ENCODE measurements at regions not wholly inside any gene's neighbourhood (a gene's known extent, or its start where the extent isn't known, plus 50 kb on each side); places are given as distances from the start of the nearest gene placed in this dataset.
"Not testable (repeated sequence)": the region's sequence is repeated elsewhere in the genome, so short reads cannot be mapped to it uniquely, and the experiment has no call there.

DNA sequence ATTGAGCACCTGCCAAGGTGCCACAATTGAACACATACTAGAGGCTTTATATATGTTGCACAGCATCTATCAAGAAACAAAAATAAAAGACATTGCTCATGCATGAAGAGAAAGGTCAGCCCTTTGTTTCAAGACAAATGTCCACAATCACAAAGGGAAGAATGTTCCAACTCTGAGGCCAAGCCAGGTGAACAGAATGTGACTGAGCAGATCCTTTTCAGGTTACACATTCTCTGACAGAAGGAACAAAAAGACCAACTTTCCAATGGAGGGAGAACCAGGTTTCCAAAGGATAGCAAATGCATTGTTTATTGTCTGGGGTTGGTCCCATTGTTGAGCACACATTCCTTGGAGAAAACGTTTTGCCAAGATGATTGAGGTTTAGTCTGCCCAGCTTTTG, 50.2 kb upstream of the FAM174B start:
- no peak for DNase-seq

DNA sequence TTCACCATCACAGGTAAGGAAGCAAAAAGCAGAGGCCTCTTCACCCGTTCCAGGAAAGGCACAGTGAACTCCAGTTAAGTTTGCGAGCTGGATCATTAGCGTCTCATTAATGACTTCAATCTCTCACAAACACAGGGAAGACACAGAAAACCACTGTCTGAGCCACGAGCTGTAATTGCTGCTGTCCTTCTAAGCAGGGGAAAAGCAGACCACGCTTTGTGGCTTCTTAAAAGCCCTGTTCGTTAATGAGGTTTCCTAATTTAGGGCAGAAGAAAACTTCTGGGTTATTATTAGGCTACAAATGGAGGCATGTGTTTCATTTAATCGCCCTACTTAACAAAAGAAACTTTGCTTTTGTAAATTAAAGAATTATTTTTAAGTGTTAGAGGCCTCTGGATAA, 50.6 kb upstream of the FAM174B start:
- DNase-seq, result no peak

DNA sequence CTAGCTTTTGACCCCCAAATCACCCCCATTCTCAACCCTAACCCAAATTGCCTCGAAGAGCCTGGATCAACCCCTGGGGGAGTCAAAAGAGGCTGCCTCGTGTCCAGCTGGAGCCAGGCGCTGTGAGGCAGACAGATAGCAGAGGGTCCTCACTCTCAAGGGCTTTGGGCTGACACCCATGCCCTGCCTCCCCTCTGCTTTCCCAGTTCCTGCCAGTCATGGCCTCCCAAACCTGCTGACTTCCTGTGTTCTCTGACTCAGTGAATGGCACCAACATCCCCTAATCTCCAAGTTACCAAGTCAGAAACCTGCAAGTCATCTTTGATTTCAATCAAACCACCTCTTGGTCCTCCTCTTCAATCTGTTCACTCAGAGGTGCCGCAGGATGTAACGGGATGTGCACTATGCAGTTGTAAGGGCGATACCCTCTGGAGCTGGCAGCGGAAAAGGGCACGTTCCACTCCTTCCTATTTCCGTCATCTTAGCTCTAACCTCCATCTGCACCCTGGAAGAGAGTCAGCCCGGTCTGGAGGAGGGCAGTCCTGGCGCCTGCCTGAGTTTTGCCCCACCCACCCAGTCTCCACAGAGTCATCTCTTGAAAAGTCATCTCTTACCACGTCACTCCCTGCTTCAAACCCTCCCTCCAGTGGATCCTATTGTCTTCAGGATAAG, 52.4 kb upstream of the FAM174B start:
- no peak for DNase-seq

DNA sequence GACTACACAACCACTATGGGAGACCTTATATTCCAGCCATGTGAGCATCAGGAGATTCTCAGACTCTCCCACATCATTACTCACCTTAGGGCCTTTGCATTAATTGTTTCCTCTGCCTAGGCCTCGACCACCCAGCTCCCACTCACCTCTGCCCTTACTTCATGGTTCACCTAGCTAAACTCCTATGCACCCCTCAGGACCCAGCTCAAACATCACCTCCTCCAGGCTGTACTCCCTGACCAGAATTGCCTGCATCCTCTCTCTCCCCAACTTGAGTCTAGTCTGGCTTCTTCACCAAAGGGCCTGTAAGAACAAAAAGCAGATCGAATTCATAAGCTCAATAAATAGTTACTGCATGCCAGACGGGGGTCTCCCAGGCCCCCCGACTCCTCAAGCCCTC, 53.1 kb upstream of the FAM174B start:
- DNase-seq, result no peak

DNA sequence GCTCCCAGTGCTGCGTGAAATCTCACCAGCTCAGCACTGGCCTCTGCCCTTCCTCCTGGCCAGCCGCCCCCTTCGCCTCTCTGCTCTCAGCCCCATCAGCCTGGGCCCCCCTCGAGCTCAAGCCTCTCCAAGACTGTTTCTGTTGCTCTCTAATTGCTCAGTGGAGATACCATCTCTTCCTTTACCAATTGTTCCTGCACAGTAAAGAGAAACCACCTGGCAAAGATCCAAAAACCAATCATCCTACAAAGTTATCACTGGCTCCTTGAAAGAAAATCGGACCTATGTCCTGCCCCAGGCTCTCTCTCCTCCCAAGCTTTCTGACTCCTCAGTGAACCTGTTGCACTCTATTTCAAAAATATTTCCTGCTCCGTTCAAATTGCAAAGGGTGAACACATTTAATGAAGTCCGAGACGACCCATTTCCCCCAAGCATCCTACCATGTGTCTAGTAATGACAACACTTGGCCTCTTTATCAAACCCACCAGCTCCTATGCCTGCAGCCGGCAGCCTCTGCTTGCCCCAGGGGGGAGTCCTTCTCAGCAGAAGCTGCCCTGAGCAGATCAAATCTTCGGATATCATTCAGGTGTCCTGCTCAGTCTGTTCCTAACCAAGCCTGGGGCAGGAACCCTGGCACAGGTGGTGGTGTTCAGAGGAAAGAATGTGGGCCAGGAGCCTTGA, 53.7 kb upstream of the FAM174B start:
- DNase-seq, result no peak

DNA sequence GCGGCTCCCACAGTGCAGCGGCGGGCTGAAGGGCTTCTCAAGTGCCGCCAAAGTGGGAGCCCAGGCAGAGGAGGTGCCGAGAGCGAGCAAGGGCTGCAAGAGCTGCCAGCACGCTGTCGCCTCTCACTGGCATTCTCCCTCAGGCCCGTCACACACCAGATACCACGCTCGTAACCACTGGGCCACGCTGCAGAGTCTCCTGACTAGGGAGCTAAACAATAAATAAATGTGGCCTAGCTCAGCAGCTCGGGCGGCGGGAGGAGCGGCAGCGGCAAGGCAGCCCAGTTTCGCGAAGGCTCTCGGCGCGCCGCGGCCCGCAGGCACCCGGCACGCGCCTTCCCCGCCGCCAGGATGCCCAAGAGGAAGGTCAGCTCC, 55.9 kb upstream of the FAM174B start:
- DNase-seq, result no peak

DNA sequence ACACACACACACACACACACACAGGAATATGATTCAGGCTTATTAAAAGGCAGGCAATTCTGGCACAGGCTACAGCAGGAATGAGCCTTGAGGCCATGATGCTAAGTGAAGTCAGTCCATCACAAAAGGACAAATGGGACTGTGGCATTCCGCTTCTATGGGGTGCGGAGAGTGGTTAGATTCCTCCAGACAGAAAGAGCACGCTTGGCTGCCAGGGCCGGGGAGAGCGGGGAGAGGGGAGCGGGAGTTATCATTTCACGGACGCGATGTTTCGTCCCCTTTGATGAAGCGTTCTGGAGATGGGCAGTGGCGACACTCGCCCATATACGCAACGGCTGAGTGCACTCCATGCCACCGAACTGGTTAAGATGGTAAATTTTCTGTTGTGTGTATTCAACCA, 58.5 kb upstream of the FAM174B start:
- DNase-seq, result no peak

DNA sequence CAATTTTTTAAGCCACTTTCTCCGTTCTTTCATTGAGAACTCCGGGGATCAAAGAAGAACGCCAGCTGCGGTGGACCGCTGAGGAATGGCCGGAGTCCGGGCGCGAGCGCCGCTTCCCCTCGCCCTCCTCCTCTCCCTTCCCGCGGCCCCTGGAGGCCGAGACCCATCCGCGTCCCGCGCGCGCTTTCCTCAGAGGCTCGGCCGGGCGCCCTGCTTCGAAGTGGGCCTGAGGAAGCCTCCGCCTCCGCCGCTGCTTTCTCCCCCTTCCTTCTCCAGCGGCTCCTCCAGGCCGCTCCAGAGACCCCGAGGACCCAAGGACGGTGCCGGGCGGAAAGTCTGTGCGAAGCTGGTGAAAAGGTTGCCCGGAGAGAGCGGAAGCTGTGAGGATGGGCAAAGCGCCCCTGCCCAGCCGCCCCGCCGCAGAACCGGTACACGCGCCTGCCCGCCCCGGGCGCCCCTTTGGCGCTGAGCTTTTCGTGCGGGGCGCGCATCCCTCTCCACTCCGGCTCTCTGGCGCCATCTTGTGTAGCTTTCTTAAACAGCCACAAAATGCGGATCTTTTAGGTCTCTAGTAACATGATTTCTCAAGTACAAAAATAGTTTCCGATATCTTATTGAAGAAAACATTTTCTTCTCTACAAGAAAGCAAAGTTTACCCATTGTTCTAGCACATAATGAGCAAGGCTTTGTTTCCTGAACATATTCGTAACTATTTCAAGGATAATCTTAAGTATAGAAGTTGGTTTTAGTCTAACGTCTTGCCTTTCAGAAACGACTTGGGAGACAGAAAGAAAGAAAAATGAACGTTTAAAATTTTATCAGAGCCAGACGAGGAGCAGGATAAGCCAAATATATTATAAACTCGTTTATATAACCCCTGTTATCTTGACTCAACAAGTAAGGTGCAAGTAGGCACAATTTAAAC, 59.2 kb upstream of the FAM174B start:
- DNase-seq, result peak; percentile 56

DNA sequence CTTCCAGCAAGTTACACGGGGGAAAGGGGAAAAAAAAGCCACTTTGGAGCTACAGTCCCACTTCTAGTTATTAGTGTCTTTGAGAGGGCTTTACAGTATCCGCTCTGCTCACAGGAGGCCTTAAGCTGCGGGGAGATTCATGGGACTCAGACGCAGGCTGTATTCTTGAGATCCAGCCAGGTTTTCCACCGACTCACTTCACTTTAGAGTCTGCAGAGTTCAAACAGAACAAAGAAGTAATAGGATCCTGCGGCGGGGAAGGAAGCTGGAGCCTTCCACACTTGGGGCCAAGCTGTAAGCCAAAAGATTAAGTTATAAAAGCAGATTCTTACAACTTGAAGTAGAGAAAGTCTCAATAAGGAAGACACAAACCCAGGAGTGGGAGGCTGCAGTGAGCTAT, 60.2 kb upstream of the FAM174B start:
- DNase-seq, result no peak

DNA sequence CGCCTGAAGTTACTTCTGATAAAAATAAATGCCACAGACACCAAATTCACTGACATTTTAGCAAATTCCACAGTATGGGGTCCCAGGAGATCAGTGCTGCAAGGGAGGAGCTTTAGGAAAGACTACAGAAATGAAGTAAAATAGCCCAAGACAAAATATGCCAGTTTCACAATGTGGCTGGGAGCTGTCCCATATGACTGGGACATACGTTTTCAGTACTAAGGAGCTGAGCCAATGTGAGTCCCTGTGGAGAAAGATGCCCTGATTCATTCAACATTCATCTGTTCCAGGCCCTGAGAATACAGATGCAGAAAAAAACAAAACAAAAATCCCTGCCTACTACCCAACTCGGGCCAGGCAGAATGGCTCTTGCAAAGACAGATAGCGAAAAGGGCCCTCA, 63.4 kb upstream of the FAM174B start:
- DNase-seq, result no peak

DNA sequence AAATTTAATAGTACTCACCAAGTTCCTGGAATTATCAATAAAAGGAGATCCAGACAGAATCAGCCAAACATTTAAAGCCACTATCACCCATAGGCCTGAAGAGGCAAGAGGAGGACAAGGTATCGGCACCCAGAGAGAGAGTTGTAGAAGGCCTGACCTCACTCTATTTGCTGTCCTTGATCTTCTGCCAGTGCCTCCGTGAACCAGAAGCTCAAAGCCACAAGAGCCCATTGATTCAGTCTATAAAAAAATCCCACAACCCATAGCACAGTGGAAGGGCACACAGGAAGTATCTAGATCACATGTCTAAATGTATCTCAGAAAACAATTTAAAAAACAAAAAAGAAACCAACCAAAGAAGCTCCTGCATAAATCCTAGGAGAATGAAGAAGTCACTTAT, 68.6 kb upstream of the FAM174B start:
- no peak for DNase-seq

DNA sequence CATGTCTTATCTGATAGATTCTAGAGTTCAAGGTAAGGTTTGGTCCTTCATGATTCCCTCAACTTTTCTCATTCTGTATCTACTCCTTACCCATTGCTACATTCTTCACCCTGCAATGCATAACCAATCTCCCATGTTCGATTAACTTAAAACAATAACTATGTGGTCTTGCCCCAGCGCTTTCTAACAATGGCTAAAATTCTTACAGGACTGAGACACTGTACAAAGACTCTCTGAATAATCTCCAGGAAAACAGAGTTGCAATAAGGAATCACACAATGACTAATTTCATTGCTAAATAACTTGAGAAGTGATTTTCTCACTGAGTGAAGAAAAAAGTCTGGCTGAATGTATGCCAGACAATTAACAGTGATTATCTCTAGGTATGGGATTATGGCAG, 69.6 kb upstream of the FAM174B start:
- DNase-seq, result no peak

DNA sequence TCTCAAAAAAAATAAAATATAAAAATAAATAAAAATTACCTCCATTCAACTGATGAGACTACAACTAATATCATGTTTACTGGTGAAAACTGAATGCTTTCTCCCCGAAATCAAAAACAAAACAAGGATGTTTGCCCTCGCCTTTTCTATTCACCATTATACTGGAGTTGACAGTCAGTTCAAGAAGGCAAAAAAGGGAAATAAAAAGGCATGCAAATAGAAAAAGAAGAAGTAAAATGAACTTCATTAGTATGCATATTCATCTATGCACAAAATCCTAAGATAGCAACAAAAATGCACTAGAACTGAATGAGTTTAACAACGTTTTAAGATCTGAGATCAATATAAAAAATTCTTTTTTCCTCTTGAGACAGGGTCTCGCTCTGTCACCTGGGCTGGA, 72.7 kb upstream of the FAM174B start:
- no peak for DNase-seq

DNA sequence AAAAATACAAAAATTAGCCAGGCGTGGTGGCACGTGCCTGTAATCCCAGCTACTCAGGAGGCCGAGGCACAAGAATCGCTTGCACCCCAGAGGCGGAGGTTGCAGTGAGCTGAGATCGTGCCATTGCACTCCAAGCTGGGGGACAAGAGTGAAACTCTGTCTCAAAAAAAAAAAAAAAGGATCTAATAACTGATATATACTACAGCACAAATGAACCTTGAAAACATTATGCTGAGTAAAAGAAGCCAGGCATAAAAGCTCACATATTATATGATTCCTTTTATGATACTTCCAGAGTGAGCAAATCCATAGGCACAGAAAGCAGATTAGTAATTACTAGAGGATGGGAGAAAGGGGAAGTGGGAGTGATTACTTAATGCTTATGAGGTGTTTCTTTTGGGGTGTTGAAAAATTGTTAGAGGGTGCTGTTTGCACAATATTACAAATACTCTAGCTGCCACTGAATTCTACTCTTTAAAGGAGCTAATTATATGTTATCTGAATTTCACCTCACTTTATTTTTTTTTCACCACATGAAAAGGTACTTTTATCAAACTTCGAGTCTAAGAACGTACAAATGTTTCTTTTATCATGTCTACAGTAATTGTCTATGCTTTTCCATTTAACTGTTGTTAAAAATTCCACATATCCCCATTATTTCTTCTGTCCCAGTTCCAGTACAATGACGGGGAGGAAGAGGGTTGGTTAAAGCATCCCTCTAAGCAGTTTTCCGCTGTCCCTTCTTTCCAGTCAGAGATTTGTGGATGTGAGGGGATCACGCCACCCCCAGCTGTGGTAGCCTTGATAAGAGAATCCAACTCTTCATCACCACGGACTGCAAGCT, 77.7 kb upstream of the FAM174B start:
- no peak for DNase-seq

DNA sequence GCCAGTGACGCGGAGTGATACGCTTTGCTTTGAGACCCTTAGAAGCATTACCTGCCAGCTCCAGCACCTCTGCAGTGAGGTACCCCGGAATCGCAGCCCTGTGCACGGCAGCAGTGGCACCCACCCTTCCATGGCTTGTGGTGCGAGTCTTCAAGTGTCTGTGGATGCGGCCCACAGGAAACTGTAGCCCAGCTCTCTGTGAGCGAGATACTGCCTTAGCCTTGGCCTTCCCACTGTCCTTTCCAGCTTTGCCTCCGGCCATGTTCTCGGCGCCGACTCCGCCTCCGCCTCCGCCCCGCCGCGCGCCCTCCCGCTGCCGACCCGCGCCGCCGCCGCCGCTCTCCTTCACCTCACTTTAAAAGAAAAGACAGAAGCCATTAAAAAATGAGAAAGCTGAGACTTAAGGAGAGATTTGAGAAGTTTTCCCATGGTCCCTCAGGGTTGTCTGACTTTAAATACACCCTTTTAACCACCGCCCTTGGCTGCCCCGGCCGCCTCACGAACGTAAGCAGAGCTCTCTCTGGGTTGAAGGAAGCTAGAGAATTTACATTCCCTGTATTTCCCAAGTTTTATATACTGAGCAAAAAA, 78.5 kb upstream of the FAM174B start:
- DNase-seq, result no peak

DNA sequence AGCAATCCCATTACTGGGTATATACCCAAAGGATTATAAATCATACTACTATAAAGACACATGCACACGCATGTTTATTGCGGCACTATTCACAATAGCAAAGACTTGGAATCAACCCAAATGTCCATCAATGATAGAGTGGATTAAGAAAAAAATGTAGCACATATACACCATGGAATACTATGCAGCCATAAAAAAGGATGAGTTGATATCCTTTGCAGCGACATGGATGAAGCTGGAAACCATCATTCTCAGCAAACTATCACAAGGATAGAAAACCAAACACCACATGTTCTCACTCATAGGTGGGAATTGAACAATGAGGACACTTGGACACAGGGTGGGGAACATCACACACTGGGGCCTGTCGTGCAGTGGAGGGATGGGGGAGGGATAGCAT, 83.7 kb upstream of the FAM174B start:
- DNase-seq, result not testable (repeated sequence)

DNA sequence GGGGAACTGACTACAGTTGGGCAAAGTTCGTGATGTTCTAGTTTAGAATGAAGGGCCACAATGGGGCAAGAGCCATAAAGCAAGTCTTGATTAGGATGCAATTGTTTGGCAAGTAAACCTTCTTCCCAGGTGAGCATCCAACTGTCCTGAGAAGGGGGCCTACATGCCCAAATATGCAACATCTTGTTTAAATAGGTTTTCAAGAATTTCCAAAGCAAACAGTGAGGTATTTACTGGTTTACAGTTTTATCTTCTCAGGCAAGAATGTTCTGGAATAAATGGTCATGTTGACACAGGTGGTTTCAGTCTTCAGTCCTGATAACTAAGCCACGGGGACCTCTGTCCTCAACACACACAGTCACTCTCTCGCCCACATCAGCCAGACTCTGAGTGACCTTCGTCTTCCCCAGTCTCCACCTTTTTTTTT, 90.3 kb upstream of the FAM174B start:
- no peak for DNase-seq

DNA sequence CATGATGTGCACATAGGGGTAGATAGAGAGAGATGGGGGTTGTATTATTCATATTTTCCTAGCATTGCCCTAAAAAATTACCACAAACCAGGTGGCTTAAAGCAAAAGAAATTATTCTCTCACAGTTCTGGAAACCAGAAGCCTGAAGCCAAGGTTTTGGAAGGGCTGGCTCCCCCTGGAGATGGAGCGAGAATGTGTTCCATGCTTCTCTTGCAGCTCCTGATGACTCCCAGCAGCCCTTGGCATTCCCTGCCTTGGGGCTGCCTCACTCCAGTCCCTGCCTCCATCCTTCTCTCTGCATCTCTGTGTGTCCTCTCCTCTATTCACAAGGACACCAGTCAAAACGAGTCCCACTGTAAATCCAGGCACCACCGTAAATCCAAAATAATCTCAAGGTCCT, 91.5 kb upstream of the FAM174B start:
- DNase-seq, result no peak

DNA sequence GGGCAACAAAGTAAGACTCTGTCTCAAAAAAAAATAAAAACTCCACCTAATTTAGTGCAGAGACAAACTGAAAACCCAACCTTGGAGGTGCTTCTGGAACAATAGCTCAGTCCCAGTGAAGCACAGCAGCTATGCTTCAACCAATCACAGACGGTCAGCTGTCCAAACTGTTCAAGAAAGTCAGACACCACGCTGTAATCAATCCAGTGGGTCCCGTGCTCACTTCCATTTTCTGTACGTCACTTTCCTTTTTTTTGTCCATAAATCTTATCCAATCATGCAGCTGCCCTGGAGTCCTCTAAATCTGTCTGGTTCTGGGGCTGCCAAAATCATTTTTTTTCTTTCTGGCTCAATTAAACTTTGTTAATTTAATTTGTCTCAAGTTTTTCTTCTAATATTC, 93.6 kb upstream of the FAM174B start:
- no peak for DNase-seq

DNA sequence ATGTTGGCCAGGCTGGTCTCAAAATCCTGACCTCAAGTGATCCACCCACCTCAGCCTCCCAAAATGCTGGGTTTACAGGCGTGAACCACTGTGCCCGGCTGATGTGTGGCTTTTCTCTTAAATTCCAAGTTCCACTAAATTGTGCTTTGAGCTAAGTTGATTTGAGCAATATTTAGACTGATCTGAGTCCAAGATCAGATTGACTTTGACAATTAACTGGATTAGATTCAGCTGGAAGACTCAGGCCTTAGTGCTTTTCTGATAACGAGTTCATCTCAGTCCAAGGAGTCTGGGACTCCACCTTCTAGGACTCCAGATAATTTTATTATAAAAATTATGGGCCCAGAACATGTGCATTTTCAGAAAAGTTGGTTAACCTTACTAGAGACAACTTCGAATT, 94.4 kb upstream of the FAM174B start:
- DNase-seq, result no peak

DNA sequence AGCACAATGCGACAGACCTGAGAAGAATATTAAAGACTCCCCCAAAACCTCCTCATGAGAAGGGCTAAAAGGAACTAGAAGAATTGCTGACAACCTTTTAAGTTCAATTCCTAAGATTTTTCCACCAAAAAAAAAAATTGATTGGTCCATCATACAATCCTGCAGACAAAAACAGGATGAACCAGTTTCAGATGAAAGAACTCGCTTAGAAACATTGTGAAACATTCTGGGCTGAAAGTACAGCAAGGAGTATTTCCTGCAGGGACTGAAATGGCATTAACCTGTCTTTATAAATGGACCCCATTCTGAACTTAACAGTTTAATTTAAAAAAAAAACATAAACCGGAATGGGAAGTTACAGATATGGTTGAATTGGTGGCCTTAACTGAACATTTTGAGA, 96.0 kb upstream of the FAM174B start:
- DNase-seq, result no peak

DNA sequence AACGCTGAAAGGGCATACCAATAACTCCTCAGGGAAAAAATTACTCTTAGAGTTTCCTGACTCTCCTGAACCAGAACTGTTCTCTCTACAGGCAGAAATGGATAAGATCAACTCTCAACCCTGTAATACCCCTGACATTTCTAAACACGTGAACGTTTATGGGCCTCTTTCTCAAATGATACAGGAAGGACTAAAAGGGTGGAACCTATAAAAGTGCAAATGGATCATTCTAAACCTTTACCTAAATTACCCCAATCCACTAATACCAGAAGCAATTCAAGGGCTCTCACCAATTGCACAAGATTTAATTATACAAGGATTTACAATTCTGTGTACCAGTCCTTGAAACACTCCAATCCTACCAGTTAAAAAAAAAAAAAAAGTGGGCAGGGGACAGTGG, 98.0 kb upstream of the FAM174B start:
- no peak for DNase-seq

DNA sequence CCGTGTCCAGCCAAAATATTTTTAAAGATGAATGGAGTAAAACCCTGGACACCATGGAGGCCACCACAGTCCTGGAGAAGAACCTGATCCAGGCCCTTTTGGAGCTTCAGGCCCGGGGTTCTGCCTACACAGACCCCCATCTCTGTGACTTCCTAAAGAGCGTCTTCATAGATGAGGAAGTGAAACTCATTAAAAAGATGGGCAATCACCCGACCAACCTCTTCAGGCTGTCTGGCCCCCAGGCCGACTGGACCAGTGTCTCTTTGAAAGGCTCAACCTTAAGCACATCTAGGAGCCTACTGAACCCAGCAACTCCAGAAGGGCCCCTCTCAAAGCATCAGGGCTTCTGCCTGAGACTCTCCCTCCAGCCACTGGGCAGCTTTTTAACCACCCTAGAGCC, 107.9 kb upstream of the FAM174B start:
- DNase-seq, result no peak
